ENCODE measurements at regions not wholly inside any gene's neighbourhood (a gene's known extent, or its start where the extent isn't known, plus 50 kb on each side); places are given as distances from the start of the nearest gene placed in this dataset.

DNA sequence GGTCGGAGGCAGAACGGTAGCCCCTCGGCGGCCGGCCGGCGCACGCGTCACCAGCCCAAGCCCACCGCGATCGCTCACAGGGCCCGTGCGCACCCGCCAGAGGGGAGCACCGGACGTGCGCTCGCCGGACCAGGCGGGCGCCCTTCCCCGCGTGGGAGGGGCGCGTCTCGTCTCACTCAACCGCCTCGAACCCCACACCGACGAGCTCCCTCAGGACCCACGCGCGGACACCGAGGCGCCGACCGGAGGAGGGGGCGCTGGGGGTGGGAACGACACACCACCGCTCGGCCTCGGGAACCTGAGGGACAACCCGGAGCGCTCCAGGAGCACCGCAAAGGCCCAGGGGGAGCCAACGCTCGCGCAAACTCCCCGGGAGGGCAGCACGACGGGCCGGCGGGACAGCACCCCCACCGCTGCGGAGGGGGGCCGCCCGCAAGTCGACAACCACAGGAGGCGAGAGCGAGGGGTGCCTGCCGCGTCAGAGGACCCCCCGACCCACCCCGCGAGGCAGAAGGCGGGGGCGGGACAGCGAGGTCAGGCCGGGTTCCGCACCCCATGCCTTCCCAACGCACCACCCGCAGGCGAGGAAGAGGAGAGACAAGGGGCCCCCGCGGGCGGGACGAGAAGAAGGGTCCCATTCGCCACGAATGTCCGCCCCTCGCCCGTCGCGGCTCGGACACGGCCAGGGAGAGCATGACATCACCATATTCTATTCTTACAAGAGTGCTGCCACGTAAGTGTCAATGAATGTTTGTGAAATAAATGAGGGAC lies 512.7 kb upstream of the ZNF337 start:
- TF ChIP-seq, protein P1, sequence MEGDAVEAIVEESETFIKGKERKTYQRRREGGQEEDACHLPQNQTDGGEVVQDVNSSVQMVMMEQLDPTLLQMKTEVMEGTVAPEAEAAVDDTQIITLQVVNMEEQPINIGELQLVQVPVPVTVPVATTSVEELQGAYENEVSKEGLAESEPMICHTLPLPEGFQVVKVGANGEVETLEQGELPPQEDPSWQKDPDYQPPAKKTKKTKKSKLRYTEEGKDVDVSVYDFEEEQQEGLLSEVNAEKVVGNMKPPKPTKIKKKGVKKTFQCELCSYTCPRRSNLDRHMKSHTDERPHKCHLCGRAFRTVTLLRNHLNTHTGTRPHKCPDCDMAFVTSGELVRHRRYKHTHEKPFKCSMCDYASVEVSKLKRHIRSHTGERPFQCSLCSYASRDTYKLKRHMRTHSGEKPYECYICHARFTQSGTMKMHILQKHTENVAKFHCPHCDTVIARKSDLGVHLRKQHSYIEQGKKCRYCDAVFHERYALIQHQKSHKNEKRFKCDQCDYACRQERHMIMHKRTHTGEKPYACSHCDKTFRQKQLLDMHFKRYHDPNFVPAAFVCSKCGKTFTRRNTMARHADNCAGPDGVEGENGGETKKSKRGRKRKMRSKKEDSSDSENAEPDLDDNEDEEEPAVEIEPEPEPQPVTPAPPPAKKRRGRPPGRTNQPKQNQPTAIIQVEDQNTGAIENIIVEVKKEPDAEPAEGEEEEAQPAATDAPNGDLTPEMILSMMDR (IDR thresholded peaks at IDR 0.05; ENCODE audit: insufficient read depth, low read depth, low read length), result no peak
- TF ChIP-seq EZH2 (IDR thresholded peaks at IDR 0.05; ENCODE audit: insufficient read depth, low read length), result no peak
